ENCODE measurements at regions not wholly inside any gene's neighbourhood (a gene's known extent, or its start where the extent isn't known, plus 50 kb on each side); places are given as distances from the start of the nearest gene placed in this dataset.
"Not testable (repeated sequence)": the region's sequence is repeated elsewhere in the genome, so short reads cannot be mapped to it uniquely, and the experiment has no call there.

DNA sequence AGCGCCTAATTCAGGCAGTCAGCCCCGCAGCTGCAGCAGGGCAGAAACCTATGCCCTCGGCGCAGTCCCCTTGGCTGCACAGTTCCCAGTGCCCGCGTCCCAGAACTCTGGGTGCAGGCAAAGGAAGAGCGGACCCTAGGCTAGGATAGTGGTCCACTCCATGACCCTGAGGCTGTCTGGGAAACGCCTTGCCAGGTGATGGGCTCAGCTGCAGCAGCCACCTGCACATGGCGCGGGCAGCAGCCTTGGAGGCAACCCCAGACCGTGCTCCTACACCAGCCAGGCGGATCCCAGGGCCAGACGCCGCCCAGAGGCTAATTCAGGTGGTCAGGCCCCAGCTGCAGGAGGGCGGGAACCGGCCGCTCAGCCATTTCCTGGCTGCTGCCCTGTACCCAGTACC lies 83.0 kb downstream of the POTEC start:
- not testable (repeated sequence) for H3K36me3 ChIP-seq (ENCODE audit: insufficient read depth, low read length); H3K27ac ChIP-seq (ENCODE audit: low read depth, low read length); H3K27me3 ChIP-seq (ENCODE audit: control insufficient read depth in 1 of 2, insufficient read depth in 2 of 2, low read length in 2 of 2); H3K4me3 ChIP-seq (ENCODE audit: low read depth in 1 of 2, low read length in 2 of 2); H3K9ac ChIP-seq (ENCODE audit: low read length); H3K4me1 ChIP-seq (ENCODE audit: insufficient read depth, low read length); H3K9me3 ChIP-seq (ENCODE audit: low read length)

DNA sequence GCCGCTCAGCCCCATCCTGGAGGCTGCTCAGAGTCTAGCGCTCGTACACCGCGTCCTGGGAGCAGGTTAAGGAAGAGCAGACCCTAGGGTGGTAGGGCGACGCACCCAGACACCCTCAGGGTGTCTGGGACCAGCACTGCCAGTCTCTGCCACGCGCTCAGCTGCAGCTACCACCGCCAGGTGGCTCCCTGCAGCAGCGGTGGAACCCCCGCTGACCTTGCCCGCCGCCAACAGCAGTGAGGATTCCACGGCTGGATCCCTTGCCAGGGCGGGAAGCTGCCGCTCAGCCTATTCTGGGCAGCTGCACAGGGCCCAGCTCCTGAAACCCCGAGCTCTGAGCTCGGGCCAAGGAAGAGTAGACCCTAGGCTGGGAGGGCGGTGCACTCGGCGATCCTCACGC lies 83.6 kb downstream of the POTEC start:
- not testable (repeated sequence) for H3K36me3 ChIP-seq (ENCODE audit: insufficient read depth, low read length); H3K27me3 ChIP-seq (ENCODE audit: control insufficient read depth in 1 of 2, insufficient read depth in 2 of 2, low read length in 2 of 2); H3K4me1 ChIP-seq (ENCODE audit: insufficient read depth, low read length); H3K27ac ChIP-seq (ENCODE audit: low read depth, low read length); H3K9ac ChIP-seq (ENCODE audit: low read length); H3K9me3 ChIP-seq (ENCODE audit: low read length); H3K4me3 ChIP-seq (ENCODE audit: low read depth in 1 of 2, low read length in 2 of 2)

DNA sequence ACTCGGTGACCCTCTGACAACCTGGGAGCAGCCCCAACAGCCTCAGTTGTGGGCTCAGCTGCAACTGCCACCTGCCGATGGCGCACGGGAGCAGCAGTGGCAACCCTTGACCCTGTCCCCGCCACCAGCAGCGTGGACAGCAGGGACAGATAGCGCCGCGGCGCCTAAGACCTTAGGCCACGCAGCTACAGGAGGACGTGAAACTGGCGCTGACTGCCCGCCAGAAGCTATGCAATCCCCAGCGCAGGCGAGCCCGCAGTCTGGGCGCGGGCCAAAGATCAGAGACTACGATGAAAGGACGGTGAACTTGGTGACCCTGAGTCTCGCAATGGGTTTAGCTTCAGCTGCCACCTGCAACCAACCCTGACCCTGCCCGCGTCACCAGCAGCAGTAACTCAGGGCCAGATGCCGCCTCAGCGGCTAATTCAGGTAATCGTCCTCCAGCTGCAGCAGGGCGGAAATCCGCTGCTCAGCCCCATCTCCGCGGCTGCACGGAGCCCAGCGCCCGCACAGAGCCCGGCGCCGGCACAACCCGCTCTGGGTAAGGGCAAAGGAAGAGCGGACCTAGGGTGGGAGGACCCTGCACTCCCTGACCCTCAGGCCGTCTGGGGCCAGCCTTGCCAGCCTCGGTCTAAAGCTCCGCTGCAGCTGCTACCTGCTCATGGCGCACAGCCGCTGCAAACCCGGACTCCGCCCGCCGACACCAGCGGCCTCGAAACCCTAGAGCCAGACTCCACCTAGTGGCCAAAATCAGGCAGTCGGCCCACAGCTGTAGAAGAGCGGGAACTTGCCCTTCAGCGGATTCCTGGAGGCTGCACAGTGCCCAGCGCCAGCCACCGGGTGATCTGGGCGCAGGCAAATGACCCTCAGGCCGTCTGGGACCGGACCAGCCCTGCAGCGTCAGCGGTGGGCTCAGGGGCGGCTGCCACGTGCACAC lies 85.1 kb downstream of the POTEC start:
- H3K27ac ChIP-seq (ENCODE audit: low read depth, low read length) = not testable (repeated sequence)

DNA sequence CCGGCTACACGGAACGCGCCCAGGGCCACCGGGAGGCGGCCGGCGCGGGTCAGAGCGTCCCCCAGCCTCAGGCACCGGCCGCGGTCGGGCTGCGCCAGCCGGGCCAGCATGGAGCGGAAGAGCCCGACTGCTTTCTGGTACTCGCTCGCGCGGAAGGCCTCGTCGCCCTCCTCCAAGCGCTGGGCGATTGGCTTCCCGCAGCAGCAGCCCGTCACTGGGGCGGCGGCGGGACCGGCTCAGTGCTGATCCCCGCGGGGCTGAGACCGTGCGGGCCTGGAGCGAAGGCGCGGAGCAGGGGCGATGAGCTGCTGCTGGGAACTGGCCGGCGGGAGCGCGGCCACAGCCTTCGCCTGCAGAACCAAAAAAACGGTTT lies 92.8 kb downstream of the POTEC start:
- not testable (repeated sequence) for H3K4me1 ChIP-seq (ENCODE audit: insufficient read depth, low read length); H3K9me3 ChIP-seq (ENCODE audit: low read length); H3K27ac ChIP-seq (ENCODE audit: low read depth, low read length); H3K4me3 ChIP-seq (ENCODE audit: low read depth in 1 of 2, low read length in 2 of 2); H3K9ac ChIP-seq (ENCODE audit: low read length); H3K27me3 ChIP-seq (ENCODE audit: control insufficient read depth in 1 of 2, insufficient read depth in 2 of 2, low read length in 2 of 2); H3K36me3 ChIP-seq (ENCODE audit: insufficient read depth, low read length)

More for the DNA sequence above, 85.1 kb downstream of the POTEC start:
- not testable (repeated sequence) for H3K36me3 ChIP-seq (ENCODE audit: insufficient read depth, low read length); H3K27me3 ChIP-seq (ENCODE audit: control insufficient read depth in 1 of 2, insufficient read depth in 2 of 2, low read length in 2 of 2); H3K4me3 ChIP-seq (ENCODE audit: low read depth in 1 of 2, low read length in 2 of 2); H3K9me3 ChIP-seq (ENCODE audit: low read length); H3K9ac ChIP-seq (ENCODE audit: low read length); H3K4me1 ChIP-seq (ENCODE audit: insufficient read depth, low read length)

DNA sequence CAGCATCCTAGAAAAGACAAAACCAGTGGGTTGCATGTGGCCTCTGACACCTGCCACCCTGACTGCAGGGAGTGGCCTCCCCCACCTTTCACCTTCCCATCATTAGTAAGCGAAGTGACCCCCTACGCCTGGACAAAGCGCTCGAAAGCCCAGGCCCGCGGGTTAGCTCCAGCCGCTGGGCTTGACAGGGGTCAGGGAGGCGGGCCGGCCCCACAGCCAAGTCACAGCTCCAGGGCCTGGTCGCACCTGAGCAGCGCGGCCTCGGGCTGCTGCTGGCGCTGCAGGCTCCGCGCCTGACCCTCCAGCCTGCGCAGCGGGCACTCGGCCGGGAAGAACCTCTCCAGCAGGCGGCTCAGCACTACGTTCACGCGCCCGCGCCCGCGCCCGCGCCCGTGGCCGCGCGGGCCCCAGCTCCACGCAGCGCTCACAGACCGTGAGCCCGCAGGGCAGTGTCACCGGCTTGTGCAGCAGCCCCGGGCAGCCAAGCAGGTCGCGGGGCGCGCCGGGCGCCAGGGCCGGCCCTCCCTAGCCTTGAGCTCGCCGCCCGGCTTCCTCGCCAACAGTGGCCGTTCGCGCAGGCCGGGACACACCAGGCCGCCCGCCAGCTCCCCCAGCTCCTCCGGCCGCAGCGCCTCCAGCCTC lies 93.3 kb downstream of the POTEC start:
- not testable (repeated sequence) for H3K27ac ChIP-seq (ENCODE audit: low read depth, low read length); H3K4me1 ChIP-seq (ENCODE audit: insufficient read depth, low read length); H3K27me3 ChIP-seq (ENCODE audit: control insufficient read depth in 1 of 2, insufficient read depth in 2 of 2, low read length in 2 of 2); H3K4me3 ChIP-seq (ENCODE audit: low read depth in 1 of 2, low read length in 2 of 2); H3K9me3 ChIP-seq (ENCODE audit: low read length); H3K36me3 ChIP-seq (ENCODE audit: insufficient read depth, low read length); H3K9ac ChIP-seq (ENCODE audit: low read length)

DNA sequence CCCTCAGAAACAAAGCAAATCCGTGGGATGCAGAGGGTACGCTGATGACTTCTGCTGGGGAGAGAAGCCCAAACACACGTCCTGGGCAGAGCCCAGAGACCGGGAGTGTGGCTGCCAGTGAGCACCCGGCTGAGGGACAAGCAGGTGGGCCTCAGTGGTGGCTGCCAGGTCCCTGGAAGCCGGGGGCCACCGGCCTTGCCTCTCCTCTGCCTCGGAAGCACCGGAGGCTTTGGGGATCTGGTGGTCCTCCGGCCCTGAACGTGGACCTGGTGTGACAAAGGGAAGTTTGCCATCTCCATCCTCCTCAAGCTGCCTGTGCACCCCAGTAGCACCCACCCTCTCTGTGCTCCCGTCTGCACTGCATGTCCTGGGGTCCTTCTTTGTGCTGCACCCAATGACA lies 94.3 kb downstream of the POTEC start:
- H3K36me3 ChIP-seq (ENCODE audit: insufficient read depth, low read length); H3K27me3 ChIP-seq (ENCODE audit: control insufficient read depth in 1 of 2, insufficient read depth in 2 of 2, low read length in 2 of 2); H3K27ac ChIP-seq (ENCODE audit: low read depth, low read length); H3K9me3 ChIP-seq (ENCODE audit: low read length); H3K9ac ChIP-seq (ENCODE audit: low read length); H3K4me3 ChIP-seq (ENCODE audit: low read depth in 1 of 2, low read length in 2 of 2); H3K4me1 ChIP-seq (ENCODE audit: insufficient read depth, low read length): not testable (repeated sequence)

DNA sequence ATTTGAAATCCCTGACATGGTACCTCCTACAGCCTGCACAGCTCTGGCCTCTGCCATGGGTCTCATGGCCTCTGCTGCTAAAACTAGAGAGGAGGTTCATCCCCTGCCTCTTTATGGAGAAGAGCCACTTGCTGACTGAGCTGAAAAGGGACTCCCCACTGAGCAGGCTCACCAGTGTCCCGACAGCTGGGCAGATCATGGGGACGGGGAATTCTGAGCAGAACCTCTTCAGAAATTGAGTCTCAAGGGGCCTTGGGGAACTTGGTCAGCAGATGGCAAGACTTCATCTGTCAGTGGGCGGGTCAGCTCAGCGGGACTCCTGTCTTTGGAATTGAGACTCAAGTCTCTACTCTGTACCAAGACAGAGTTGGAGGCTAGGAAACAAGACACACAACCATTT lies 95.7 kb downstream of the POTEC start:
- not testable (repeated sequence) for H3K9ac ChIP-seq (ENCODE audit: low read length); H3K4me3 ChIP-seq (ENCODE audit: low read depth in 1 of 2, low read length in 2 of 2); H3K36me3 ChIP-seq (ENCODE audit: insufficient read depth, low read length); H3K4me1 ChIP-seq (ENCODE audit: insufficient read depth, low read length); H3K9me3 ChIP-seq (ENCODE audit: low read length); H3K27ac ChIP-seq (ENCODE audit: low read depth, low read length); H3K27me3 ChIP-seq (ENCODE audit: control insufficient read depth in 1 of 2, insufficient read depth in 2 of 2, low read length in 2 of 2)

DNA sequence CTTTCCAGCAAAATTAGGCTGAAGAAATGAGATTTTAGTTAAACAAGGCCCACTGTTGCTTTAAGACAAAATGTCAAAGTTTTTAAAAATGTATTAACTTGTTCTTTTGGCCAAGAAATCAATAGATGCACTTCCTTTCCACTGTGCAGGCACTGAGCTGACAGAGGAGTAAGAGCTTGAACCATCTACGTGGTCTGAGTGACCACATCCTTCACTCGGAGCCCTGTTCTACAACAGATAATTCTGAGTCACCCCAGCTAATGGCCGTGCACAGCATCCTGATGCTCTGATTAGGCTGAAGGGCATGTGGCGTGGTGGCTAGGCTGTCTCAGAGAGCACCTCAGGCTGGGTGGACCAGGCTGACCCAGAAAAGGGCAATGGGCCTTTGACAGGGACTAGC lies 107.9 kb downstream of the POTEC start:
- H3K4me3 ChIP-seq (ENCODE audit: low read depth in 1 of 2, low read length in 2 of 2); H3K9me3 ChIP-seq (ENCODE audit: low read length); H3K27ac ChIP-seq (ENCODE audit: low read depth, low read length); H3K9ac ChIP-seq (ENCODE audit: low read length); H3K36me3 ChIP-seq (ENCODE audit: insufficient read depth, low read length); H3K4me1 ChIP-seq (ENCODE audit: insufficient read depth, low read length); H3K27me3 ChIP-seq (ENCODE audit: control insufficient read depth in 1 of 2, insufficient read depth in 2 of 2, low read length in 2 of 2): not testable (repeated sequence)

DNA sequence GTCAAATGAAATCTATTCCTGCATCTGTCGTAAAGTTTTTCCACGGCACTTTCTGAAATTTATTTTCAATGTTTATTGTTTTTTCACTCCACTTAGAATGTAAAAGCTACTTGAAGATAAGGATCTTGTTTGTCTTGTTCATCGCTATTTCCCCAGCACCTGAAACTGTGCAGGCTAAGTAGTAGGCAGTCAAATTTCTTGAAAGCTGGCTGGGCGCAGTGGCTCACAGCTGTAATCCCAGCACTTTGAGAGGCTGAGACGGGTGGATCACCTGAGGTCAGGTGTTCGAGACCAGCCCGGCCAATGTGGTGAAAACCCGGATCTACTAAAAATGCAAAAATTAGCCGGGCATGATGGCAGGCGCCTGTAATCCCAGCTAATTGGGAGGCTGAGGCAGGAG lies 111.0 kb downstream of the POTEC start:
- H3K9ac ChIP-seq (ENCODE audit: low read length); H3K27ac ChIP-seq (ENCODE audit: low read depth, low read length); H3K4me3 ChIP-seq (ENCODE audit: low read depth in 1 of 2, low read length in 2 of 2); H3K27me3 ChIP-seq (ENCODE audit: control insufficient read depth in 1 of 2, insufficient read depth in 2 of 2, low read length in 2 of 2); H3K36me3 ChIP-seq (ENCODE audit: insufficient read depth, low read length); H3K9me3 ChIP-seq (ENCODE audit: low read length); H3K4me1 ChIP-seq (ENCODE audit: insufficient read depth, low read length): not testable (repeated sequence)

DNA sequence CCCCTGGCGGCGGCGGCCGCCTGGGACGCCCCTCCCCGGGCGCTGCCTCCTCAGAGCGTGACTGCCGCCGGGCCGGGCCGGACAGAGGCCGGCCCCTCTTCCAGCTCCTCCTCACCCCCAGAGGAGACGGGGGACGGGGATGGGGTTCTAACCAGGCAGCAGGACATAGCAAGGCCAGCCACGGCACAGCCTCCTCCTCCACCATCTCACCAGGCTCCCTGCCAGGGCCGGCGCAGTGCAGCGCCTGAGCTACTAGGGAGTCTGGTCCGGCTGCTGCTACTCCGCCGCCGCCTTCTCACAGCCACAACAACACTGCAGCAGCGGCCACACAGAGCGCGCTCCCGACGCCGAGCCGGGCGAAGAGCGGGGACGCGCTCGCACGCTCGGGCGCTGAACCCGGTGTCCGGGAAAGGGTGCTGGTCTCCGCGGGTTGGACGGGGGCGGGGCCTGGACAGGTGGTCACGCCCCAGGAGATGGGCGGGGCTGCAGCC lies 112.3 kb downstream of the POTEC start:
- H3K27ac ChIP-seq (ENCODE audit: low read depth, low read length); H3K27me3 ChIP-seq (ENCODE audit: control insufficient read depth in 1 of 2, insufficient read depth in 2 of 2, low read length in 2 of 2); H3K36me3 ChIP-seq (ENCODE audit: insufficient read depth, low read length); H3K4me1 ChIP-seq (ENCODE audit: insufficient read depth, low read length); H3K9me3 ChIP-seq (ENCODE audit: low read length); H3K9ac ChIP-seq (ENCODE audit: low read length): not testable (repeated sequence)
- peak overlapping the region in 1 of 2 donors; percentile 35 for H3K4me3 ChIP-seq (ENCODE audit: low read depth in 1 of 2, low read length in 2 of 2)

DNA sequence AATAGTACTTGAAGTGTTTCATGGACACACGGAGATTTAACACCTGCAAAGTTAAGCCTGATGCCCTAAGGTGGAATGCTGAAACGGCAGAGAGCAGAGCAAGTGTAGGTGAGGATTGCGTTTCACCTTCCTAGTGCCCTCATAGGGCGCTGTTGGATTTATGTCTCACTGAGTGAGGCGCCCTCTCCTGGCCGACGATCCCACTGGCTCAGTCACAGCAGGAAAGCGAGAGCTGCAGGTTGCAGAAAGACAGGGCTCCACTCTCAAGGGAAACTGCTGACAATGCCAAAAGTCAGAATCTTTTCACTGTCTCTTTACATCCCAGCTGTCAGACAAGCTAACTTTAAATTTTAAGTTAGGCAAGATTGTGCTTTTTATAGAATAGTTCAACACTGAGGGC lies 127.6 kb downstream of the POTEC start:
- not testable (repeated sequence) for H3K27me3 ChIP-seq (ENCODE audit: control insufficient read depth in 1 of 2, insufficient read depth in 2 of 2, low read length in 2 of 2); H3K9me3 ChIP-seq (ENCODE audit: low read length); H3K4me1 ChIP-seq (ENCODE audit: insufficient read depth, low read length); H3K4me3 ChIP-seq (ENCODE audit: low read depth in 1 of 2, low read length in 2 of 2); H3K27ac ChIP-seq (ENCODE audit: low read depth, low read length); H3K36me3 ChIP-seq (ENCODE audit: insufficient read depth, low read length); H3K9ac ChIP-seq (ENCODE audit: low read length)

DNA sequence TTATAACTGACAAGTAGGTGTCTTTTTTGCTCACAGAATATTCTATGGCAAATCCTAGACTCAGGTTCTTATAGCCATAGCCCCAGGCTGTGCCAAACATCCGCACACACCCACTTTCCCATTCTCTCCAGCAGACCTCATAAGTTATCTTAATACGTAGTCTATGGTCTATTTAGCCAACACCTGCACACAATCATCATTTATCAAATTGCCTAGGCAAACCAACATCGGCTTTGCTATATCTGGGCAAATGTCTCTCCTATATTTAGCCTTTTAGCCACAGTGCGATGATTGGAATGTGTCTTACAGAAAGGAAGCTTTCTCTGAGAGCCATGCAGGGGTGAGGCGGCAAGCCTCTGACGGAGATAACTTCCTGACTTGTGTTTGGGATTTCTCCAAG lies 128.0 kb downstream of the POTEC start:
- H3K36me3 ChIP-seq (ENCODE audit: insufficient read depth, low read length); H3K27ac ChIP-seq (ENCODE audit: low read depth, low read length); H3K9me3 ChIP-seq (ENCODE audit: low read length); H3K27me3 ChIP-seq (ENCODE audit: control insufficient read depth in 1 of 2, insufficient read depth in 2 of 2, low read length in 2 of 2); H3K4me1 ChIP-seq (ENCODE audit: insufficient read depth, low read length); H3K4me3 ChIP-seq (ENCODE audit: low read depth in 1 of 2, low read length in 2 of 2); H3K9ac ChIP-seq (ENCODE audit: low read length): not testable (repeated sequence)

Data from muscle layer of colon (tissue), 2 donors.